NCI-H2029 treated with DMSO at 0.1 percent for 48 hours (cell line): ENCODE measurements at regions not wholly inside any gene's neighbourhood (a gene's known extent, or its start where the extent isn't known, plus 50 kb on each side); places are given as distances from the start of the nearest gene placed in this dataset.

Experiments used
- DNase-seq: peaks from one replicate; lab custom pipeline; 2025; lab: John Stamatoyannopoulos, UW

GRCh38 chr1:115577513-115577912 is 64.3 kb upstream of the VANGL1 start:
- DNase-seq = no peak

DNA sequence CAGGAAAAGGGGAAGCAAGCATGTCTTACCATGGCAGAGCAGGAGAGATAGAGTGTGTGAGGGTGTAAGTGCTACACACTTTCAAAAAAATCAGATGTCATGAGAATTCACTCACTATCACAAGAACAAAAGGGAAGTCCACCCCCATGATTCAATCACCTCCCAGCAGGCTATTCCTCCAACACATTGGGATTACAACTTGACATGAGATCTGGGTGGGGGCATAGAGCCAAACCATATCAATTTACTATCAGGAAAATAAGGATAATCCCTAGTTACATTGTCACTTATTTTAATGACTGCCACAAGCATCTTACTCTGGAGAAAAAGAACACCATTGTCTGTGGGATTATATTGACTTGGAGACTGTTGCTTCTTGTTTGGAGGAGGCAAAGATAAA is 66.1 kb upstream of the VANGL1 start:
- no peak for DNase-seq

GRCh38 chr1:115572710-115573109 is 69.1 kb upstream of the VANGL1 start:
- DNase-seq = no peak

DNA sequence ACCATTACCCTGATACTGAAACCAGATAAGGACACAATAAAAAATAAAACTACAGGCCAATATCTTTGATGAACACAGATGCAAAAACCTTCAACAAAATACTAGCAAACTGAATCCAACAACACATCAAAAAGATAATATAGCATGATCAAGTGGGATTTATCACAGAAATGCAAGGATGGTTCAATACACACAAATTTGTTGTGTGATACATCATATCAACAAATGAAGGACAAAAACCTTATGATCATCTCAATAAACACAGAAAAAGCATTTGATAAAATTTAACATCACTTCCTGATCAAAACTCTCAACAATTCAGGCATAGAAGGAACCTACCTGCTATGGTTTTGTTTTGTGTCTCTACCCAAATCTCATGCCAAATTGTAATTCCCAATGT is 74.3 kb upstream of the VANGL1 start:
- no peak for DNase-seq

DNA sequence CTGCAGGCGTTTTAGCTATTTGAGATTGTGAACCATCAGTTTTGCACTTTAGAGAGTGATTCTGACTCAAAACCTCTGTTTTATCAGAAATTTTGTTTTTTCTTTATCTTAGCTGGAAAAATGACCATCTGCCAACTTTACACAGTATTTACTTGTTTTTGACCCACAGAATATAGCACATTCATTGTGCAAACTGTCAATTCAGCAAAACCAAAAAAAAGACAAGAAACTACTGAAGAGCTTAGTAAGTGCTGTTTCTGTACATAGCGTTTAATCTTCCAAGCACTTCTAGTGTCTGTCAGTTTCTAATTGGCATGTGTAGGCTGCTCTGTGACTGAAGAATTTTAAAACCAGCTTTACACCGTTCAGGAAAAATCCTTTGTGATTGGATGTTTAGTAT is 76.0 kb upstream of the VANGL1 start:
- DNase-seq = no peak

DNA sequence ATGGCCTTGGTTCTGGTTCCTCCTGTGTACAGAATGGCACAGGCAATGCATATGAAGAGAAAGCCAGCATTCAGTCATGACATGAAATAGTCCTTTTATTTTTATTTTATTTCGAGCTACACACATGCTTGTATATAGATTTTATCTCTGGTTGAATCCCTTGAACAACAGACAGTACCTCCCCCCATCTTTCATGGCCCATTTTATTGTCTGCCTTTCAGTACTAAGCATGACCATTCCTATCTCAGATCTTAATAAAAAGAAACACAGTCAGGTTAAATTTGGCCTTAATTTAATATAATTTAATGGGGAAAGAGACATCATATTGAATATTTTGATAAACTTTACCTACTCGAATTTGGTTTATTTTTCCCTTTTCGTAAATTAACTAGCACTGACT is 76.4 kb upstream of the VANGL1 start:
- no peak for DNase-seq

- no peak for DNase-seq
These were observed 77.6 kb upstream of the VANGL1 start for GRCh38 chr1:115564201-115564600.

DNA sequence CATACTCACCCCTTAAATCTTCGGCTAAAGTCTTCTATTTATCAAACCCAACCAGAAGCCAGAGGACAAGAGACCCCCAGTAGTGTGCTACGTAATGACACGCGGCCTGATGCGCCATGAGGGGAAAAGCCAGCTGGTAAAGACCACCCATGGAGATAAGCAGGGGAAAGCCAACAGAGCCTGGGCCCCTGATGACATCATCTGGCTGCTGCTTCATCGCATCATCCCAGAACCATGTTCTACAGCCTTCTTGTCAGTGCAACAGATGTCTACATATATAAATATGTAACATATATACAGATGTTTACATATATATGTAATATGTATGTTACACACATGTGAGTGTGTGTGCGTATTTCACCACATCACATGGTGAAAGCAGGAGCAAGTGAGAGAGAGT is 81.7 kb upstream of the VANGL1 start:
- DNase-seq = no peak

DNA sequence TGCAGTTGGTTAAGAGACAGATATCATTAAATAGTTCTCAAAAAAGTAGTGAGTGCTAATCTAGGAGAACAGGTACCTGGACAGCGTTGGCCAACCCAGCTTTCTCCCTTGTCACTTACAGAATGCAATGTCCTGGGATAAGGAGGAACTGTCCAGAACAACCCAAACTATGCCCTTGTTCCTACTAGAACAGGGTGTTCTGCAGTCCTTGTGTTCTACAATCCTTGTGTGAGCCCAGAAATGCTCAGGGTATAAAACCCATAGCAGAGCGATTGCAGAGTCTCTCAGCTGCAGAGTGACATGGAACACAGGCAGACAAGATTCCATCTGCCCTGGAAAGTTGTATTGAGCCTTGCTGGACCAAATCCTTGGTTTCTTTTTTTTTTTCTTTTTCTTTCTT is 83.5 kb upstream of the VANGL1 start:
- no peak for DNase-seq

DNA sequence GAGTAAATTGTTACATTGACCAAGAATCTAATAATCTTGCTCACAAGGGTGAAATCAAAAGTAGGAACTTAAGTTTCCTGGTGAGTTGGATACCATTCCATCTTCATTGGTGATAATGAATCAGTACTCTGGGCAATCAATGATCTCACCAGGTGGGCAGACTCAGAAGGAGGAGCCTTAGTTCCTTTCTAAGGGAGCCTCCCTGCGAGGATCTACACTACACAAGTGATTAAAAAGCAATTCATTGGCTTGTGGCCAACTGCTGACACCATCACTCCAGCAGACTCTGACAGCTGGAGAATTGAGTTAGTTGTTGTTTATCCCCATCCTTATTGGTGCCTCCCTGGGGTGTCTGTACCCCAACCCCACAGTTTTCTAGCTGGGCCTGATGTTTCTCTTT is 84.1 kb upstream of the VANGL1 start:
- DNase-seq = no peak

DNA sequence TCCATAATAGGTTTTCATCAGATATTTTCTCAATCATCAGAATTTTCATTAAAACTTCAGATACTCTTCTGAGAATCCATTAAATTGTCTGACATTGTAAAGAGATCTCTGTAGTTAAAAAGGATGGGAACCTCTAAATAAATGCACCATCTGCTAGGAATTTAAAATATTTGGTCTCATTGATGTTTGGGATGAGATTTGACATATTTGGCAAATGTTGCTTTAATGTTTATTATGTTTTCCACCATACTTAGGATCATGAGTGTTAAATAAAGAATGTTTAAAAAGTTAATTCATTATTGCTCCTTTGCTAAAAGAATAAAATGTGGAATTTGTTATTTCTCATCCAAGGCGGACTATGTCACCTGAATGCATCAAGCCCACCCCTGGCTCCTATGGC is 85.5 kb upstream of the VANGL1 start:
- no peak for DNase-seq

GRCh38 chr1:115555446-115555845 is 86.3 kb upstream of the VANGL1 start:
- DNase-seq = no peak

GRCh38 chr1:115547696-115548095 is 94.1 kb upstream of the VANGL1 start:
- no peak for DNase-seq

DNA sequence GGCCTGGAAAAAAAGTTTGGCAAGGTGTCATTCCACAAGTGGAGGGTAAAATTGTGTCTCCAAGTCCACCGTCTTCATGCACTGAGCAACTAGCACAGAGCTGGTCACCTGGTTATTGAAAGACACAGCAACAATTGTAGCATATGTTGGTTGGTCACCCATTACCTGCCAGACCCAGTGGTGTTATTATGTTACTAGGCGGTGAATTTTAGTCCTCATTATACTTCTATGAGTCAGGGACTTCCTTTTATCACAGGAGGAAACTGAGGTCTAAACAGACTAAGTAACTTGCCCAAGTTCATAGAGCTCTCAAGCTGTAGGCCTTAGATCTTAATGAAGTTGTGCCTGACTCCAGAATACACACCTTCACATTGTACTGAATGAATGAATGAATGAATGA is 94.9 kb upstream of the VANGL1 start:
- no peak for DNase-seq

DNA sequence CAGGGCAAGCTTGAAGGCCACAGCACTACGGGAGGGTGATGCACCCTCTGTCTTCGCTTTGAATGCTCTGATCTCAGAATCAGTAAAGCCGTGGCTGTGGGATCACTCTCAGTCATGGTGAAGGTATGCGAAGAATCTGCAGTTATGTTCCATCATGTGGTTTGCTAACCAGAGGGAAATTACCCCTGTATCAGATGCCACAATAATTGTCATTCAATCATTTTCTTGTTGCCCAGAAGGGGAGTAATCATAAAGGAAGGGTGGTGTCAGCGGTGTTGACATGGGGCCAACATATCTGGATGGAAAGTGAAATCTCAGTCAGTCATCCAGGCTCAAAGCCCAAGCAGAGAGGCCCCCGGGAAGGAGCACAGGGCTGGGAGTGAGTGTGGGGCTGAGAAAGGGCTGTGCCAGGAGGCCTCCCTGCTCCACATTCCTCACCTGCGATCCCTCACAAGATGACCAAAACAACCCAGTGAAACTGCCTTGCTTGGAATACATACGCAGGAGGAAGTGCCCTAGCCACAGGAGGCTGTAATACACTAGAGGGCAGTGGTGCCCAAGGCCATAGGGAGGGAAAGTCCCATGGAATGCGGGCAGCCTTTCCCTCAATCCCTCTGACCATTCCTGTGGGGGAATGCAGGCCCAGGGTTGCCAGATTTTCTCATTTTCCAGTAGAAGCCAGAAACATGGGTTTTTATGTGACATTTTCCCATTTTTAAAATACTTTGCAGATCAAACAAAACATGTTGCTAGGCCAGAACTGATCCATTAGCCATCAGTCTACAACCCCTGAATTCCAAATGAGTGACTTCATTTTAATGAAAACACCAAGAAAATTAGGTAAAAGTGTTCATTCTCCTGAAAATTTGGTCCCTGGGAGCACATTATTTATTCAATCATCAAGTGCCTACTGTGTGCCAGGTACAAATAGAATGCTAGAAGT is 95.7 kb upstream of the VANGL1 start:
- DNase-seq = no peak

DNA sequence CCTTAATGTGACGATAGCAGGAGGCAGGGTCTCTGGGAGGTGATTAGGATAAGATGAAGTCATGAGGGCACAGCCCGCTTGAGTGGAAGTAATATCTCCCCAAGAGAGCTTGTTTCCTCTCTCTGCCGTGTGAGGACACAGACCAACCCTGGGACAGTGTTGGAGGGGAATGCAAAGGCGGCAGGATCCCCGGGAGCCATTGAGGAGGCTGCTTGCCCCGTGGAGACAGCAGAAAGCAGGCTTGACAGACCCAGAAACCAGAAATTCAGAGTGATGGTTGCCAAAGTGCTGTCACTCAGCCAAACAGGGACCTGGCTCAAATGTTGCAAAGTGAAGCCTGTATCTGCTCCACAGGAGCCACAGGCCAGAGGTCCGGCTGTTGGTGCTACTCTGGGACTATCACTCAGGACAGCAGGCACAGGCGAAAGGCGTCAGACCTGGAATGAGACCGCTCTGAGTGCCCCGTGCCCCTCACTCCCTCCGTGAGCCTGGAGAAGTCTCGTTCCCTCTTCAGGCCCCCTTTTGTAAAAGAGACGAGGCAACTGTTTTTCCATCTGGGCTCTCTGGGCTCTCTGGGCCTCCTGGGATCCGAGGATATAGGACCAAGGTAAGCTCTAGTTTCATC is 96.6 kb upstream of the VANGL1 start:
- no peak for DNase-seq

GRCh38 chr1:115544131-115544530 is 97.6 kb upstream of the VANGL1 start:
- DNase-seq = no peak

GRCh38 chr1:115543247-115543646 is 98.5 kb upstream of the VANGL1 start:
- DNase-seq = no peak

- no peak for DNase-seq
These were observed 102.0 kb upstream of the VANGL1 start for GRCh38 chr1:115539736-115540135.

DNA sequence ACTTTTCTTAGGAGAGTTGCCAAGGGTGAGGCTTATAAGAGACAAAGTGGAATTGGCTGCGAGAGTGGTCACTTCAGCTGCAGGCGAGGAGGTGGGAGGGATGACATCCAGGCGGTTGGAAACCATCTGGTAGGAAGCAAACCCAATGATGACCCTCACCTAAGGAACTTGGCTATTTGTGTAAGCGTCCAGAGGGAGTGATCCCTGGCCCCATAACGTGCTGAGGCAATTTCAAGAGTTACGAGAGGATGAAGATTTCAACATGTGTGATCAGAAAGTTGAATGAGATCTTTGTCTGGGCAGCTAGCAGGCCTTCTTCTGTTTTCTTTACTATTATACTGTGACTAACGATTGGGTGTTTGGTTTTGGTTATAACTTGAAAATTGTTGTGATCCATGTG is 102.7 kb upstream of the VANGL1 start:
- no peak for DNase-seq

DNA sequence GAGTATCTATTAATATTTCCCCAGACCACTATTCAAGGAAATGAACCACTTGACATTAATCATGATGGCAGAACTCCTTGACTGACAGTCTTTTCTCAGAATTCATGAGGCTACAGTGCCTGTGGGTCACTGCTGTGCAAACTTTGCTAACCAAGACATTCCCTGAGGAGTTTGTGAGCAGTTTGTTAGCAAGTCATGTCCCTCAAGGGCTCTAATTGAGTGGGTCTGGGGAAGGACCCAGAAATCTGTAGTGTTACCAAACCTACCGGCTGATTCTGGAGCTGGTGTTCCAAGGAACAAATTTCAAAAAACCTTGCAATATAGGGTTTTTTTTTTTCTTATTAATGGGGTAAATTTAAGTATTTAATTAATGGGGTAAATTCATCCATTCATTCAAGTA is 103.2 kb upstream of the VANGL1 start:
- DNase-seq = no peak

DNA sequence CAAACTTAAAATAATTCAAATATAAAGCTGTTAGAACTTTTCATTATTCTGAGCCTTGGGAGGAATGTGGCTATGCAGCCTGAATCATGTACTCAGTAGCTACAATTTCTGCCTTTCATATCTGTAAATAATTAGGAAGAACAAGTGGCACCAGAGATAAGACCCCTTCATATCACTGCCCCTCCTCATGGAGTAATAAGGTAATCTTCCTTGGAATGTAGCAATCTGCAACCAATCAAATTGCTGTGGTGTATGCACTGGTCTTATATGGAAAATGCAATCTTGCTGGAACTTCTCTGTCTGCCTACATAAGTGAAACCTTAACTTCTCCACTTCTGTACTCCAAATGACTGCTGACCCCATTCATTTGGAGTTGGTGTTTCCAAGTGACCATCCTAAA is 104.4 kb upstream of the VANGL1 start:
- no peak for DNase-seq

DNA sequence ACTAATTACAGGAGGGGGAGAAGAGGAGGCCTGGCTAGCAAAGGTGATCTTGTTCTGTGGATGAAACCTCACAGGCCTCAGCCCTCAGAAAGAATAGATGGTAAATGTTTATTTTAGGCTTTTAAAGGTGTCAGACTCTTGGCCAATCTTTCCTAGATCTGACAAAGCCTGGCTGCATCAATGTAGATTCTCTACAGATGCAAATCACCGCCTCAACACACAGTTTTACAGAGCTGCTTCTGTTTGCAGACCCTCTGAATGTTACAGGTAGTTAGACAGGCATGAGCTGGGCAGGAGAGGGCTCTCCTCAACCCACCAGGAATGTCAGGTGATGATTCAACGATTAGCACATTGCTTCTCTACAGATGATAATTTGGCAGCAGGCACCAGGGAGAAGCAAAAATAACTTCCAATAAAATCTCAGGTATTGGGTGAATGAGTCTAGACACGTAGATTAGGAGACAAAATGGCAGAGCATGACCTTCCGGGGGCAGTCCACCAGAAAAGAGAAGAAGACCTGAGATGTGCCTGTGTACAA is 105.4 kb upstream of the VANGL1 start:
- no peak for DNase-seq
